ENCODE measurements at regions not wholly inside any gene's neighbourhood (a gene's known extent, or its start where the extent isn't known, plus 50 kb on each side); places are given as distances from the start of the nearest gene placed in this dataset.

- no peak for DNase-seq (ENCODE audit: low read depth in 2 of 3, low spot score in 1 of 3)
Observed at GRCh38 chr12:45586486-45586885, 143.0 kb upstream of the ARID2 start.

GRCh38 chr12:45587012-45587411 is 142.5 kb upstream of the ARID2 start:
- DNase-seq (ENCODE audit: low read depth in 2 of 3, low spot score in 1 of 3): no peak

GRCh38 chr12:45587877-45588533 is 141.5 kb upstream of the ARID2 start:
- no peak for DNase-seq (ENCODE audit: low read depth in 2 of 3, low spot score in 1 of 3)

- DNase-seq (ENCODE audit: low read depth in 2 of 3, low spot score in 1 of 3): no peak
Observed at GRCh38 chr12:45590646-45591045, 138.9 kb upstream of the ARID2 start.

GRCh38 chr12:45591635-45592034 is 137.9 kb upstream of the ARID2 start:
- DNase-seq (ENCODE audit: low read depth in 2 of 3, low spot score in 1 of 3): no peak

- DNase-seq (ENCODE audit: low read depth in 2 of 3, low spot score in 1 of 3): no peak
Observed at GRCh38 chr12:45596366-45596765, 133.1 kb upstream of the ARID2 start.

- no peak for DNase-seq (ENCODE audit: low read depth in 2 of 3, low spot score in 1 of 3)
Observed at GRCh38 chr12:45598336-45598735, 131.2 kb upstream of the ARID2 start.

- DNase-seq (ENCODE audit: low read depth in 2 of 3, low spot score in 1 of 3): no peak
Observed at GRCh38 chr12:45598761-45599160, 130.7 kb upstream of the ARID2 start.

- no peak for DNase-seq (ENCODE audit: low read depth in 2 of 3, low spot score in 1 of 3)
Observed at GRCh38 chr12:45599196-45599595, 130.3 kb upstream of the ARID2 start.

GRCh38 chr12:45601390-45601789 is 128.1 kb upstream of the ARID2 start:
- no peak for DNase-seq (ENCODE audit: low read depth in 2 of 3, low spot score in 1 of 3)

GRCh38 chr12:45601888-45602287 is 127.6 kb upstream of the ARID2 start:
- no peak for DNase-seq (ENCODE audit: low read depth in 2 of 3, low spot score in 1 of 3)

GRCh38 chr12:45605624-45606023 is 123.9 kb upstream of the ARID2 start:
- no peak for DNase-seq (ENCODE audit: low read depth in 2 of 3, low spot score in 1 of 3)

GRCh38 chr12:45611061-45611460 is 118.4 kb upstream of the ARID2 start:
- no peak for DNase-seq (ENCODE audit: low read depth in 2 of 3, low spot score in 1 of 3)

- no peak for DNase-seq (ENCODE audit: low read depth in 2 of 3, low spot score in 1 of 3)
Observed at GRCh38 chr12:45611495-45611894, 118.0 kb upstream of the ARID2 start.

GRCh38 chr12:45612044-45612794 is 117.3 kb upstream of the ARID2 start:
- no peak for DNase-seq (ENCODE audit: low read depth in 2 of 3, low spot score in 1 of 3)

GRCh38 chr12:45613296-45613695 is 116.2 kb upstream of the ARID2 start:
- no peak for DNase-seq (ENCODE audit: low read depth in 2 of 3, low spot score in 1 of 3)

- DNase-seq (ENCODE audit: low read depth in 2 of 3, low spot score in 1 of 3): no peak
Observed at GRCh38 chr12:45613855-45614254, 115.7 kb upstream of the ARID2 start.

GRCh38 chr12:45615268-45615667 is 114.2 kb upstream of the ARID2 start:
- no peak for DNase-seq (ENCODE audit: low read depth in 2 of 3, low spot score in 1 of 3)

- no peak for DNase-seq (ENCODE audit: low read depth in 2 of 3, low spot score in 1 of 3)
Observed at GRCh38 chr12:45619736-45620135, 109.8 kb upstream of the ARID2 start.

- DNase-seq (ENCODE audit: low read depth in 2 of 3, low spot score in 1 of 3): no peak
Observed at GRCh38 chr12:45621703-45622102, 107.8 kb upstream of the ARID2 start.

GRCh38 chr12:45622210-45622937 is 107.1 kb upstream of the ARID2 start:
- no peak for DNase-seq (ENCODE audit: low read depth in 2 of 3, low spot score in 1 of 3)

GRCh38 chr12:45623221-45623620 is 106.3 kb upstream of the ARID2 start:
- no peak for DNase-seq (ENCODE audit: low read depth in 2 of 3, low spot score in 1 of 3)

Data from stimulated activated CD4-positive, alpha-beta T cell treated with anti-CD3 and anti-CD28 coated beads, Interleukin-12 subunit alpha, Interleukin-12 subunit beta, amount 100 ng/mL, for 48 hours (primary cell).